Progenitor cell of endocrine pancreas (in vitro differentiated cells): ENCODE measurements at regions not wholly inside any gene's neighbourhood (a gene's known extent, or its start where the extent isn't known, plus 50 kb on each side); places are given as distances from the start of the nearest gene placed in this dataset.
A peak's percentile ranks its signal among the peaks of the same experiment; 100 is the strongest.

ENCODE experiments used
- DNase-seq: peaks from one replicate; pipeline ENCODE4 v3.0.0; 2021; ENCODE audit warnings: low spot score; ENCODE audit not compliant: unreplicated experiment
- H3K27ac Mint-ChIP-seq: 2 replicates; pipeline ENCODE4 v1.8.0; 2021; ENCODE audit warnings: mild to moderate bottlenecking, moderate library complexity, mixed read lengths
- H3K27me3 Mint-ChIP-seq: 2 replicates; pipeline ENCODE4 v1.8.0; 2021; ENCODE audit warnings: mixed read lengths
- H3K36me3 Mint-ChIP-seq: 2 replicates; pipeline ENCODE4 v1.8.0; 2022; ENCODE audit warnings: mixed read lengths; ENCODE audit not compliant: insufficient read depth
- H3K4me1 Mint-ChIP-seq: 2 replicates; pipeline ENCODE4 v1.8.0; 2021; ENCODE audit warnings: low read depth, mixed read lengths
- H3K4me3 Mint-ChIP-seq: 2 replicates; pipeline ENCODE4 v1.8.0; 2021; ENCODE audit warnings: low read depth, mild to moderate bottlenecking, moderate library complexity, mixed read lengths
- H3K9me3 Mint-ChIP-seq: 2 replicates; pipeline ENCODE4 v1.8.0; 2021; ENCODE audit warnings: low read depth, mixed read lengths
- TF ChIP-seq, protein P1 (sequence below): fragments of 200-600 bp; sonication (generic); IDR thresholded peaks from one replicate; pipeline ENCODE4 v1.5.0; 2021; ENCODE audit warnings: antibody characterized with exemption, mild to moderate bottlenecking; ENCODE audit not compliant: unreplicated experiment

DNA sequence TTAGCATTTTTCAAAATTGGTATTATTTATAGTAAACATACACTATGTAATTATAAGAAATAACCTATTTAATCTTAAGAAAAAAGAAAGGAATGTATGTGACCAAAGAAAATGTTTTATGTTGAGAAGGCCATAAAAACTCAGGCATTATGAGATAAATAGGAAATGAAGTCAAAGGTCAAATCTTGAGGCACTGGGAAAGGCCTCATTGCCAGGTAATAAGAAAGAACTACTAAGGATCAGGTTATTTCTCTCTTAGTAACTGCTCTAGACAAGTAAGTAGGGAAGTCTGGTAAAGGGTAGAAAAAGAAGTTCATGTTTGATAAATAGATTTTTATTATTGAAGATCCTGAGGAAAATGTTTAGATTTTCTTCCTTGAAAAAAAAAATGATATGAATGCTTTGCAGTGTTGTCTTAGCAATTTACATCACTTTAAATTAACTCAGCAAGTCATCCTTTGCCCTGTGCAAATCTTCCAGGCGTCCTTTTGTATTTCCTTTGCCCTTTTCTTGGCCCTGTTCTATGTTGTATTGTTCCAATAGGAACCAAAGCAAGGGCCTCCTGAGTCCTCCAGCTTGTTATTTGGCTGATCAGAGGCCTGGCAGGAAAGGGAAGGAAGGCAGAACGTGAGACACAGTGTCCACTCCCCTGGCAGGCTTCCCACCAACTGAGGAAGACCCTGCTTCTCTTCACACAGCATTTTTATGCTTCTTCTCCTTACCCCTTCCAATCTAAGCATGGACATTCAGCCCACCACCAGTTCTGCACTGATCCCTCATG lies 260.4 kb upstream of the MIR17HG start:
- Mint-ChIP-seq H3K4me3 (no peak overlapping the region), H3K27me3 (no peaks in the 10 kb centered on the region), H3K36me3 (no peaks in the 10 kb centered on the region), H3K4me1 (peaks cover 12% of the 10 kb centered on the region), H3K27ac (peak overlapping the region; percentile 56), H3K9me3 (no peaks in the 10 kb centered on the region)
- TF ChIP-seq, protein P1, sequence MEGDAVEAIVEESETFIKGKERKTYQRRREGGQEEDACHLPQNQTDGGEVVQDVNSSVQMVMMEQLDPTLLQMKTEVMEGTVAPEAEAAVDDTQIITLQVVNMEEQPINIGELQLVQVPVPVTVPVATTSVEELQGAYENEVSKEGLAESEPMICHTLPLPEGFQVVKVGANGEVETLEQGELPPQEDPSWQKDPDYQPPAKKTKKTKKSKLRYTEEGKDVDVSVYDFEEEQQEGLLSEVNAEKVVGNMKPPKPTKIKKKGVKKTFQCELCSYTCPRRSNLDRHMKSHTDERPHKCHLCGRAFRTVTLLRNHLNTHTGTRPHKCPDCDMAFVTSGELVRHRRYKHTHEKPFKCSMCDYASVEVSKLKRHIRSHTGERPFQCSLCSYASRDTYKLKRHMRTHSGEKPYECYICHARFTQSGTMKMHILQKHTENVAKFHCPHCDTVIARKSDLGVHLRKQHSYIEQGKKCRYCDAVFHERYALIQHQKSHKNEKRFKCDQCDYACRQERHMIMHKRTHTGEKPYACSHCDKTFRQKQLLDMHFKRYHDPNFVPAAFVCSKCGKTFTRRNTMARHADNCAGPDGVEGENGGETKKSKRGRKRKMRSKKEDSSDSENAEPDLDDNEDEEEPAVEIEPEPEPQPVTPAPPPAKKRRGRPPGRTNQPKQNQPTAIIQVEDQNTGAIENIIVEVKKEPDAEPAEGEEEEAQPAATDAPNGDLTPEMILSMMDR, result no peak
- DNase-seq, result no peak

DNA sequence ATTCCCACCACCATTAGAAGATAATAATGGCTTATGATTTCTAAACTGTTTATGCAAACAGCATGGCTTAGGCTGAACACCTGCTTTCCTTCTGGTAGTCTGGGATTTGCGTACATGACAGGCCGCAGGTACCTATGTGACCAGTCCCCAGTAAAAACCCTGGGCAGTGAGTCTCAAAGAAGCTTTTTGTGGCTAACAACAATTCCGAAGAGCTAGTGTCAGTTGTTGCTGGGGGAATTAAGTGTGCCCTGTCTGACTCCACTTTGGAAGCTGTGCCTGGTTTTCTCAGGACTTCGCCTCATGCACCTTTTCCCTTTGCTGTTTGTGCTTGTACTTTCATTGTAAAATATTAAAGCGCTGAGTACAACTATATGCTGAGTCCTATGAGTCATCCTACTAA lies 250.2 kb upstream of the MIR17HG start:
- Mint-ChIP-seq H3K27me3 (no peaks in the 10 kb centered on the region), H3K27ac (no peak overlapping the region), H3K4me1 (no peaks in the 10 kb centered on the region), H3K9me3 (no peaks in the 10 kb centered on the region), H3K36me3 (no peaks in the 10 kb centered on the region), H3K4me3 (no peak overlapping the region)
- TF ChIP-seq, protein P1, result no peak
- DNase-seq, result no peak

DNA sequence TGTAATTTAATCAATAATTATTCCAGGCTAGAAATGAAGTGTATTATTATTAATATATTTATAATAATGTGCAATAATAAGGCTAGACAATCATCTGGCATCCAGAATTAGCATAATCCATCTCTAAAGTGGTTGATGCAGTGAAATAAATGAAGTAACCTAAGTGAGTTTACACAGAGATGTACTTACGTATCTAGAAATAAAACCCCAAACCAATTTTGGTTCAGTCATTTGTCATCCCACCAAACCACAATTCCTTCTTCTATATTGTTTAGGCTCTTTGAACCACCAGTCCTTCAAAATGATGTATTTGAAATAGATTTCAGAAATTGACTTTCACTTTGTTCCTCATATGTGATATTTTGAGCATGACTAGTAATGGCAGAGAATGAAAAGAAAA lies 247.6 kb upstream of the MIR17HG start:
- TF ChIP-seq, protein P1, result no peak
- Mint-ChIP-seq H3K27me3 (no peaks in the 10 kb centered on the region), H3K4me3 (no peak overlapping the region), H3K4me1 (no peaks in the 10 kb centered on the region), H3K27ac (no peak overlapping the region), H3K36me3 (no peaks in the 10 kb centered on the region), H3K9me3 (peaks cover 9% of the 10 kb centered on the region)
- no peak for DNase-seq

DNA sequence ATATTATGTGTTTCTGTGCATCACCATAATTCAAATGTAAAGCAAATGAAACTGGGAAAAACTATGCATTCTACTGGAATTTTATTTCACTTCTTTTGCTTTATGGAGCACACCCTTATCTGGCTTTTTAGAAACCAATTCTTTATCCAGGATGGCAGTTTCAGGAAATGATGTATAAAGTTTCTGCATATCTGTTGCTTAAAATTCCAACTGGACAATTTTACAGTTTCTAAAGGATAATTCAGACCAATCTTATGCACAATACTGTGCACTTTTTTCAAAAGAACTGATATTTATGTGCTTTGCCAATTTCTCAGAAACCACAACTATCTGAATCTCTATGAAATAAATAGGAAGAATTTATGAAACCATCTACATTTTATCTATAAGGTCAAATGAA lies 246.5 kb upstream of the MIR17HG start:
- Mint-ChIP-seq H3K36me3 (no peaks in the 10 kb centered on the region), H3K4me1 (no peaks in the 10 kb centered on the region), H3K27ac (no peak overlapping the region), H3K4me3 (no peak overlapping the region), H3K9me3 (peaks cover 9% of the 10 kb centered on the region), H3K27me3 (no peaks in the 10 kb centered on the region)
- no peak for DNase-seq
- TF ChIP-seq, protein P1, result no peak

DNA sequence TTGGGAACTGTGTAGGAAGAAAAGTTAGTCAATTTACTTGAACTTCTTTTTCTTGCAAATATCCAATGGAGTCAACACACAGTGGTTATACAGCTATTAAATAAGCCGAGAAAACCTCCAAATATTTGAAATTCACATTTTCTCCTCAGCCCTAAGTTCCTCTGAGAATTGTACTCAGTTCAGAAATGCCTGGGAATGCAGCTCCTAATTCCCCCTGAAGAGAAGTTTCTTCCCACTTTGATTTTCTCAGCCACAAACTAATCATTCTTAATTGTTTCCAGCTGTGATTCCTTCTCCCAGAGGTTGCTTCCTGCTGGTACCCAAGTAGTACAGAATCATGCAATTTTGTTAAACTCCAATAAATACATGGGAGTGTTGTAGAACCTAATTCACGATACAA lies 246.1 kb upstream of the MIR17HG start:
- DNase-seq, result no peak
- TF ChIP-seq, protein P1, result no peak
- Mint-ChIP-seq H3K27me3 (no peaks in the 10 kb centered on the region), H3K36me3 (no peaks in the 10 kb centered on the region), H3K4me3 (no peak overlapping the region), H3K9me3 (peaks cover 9% of the 10 kb centered on the region), H3K27ac (no peak overlapping the region), H3K4me1 (no peaks in the 10 kb centered on the region)
